K562 (cell line): ENCODE measurements at regions not wholly inside any gene's neighbourhood (a gene's known extent, or its start where the extent isn't known, plus 50 kb on each side); places are given as distances from the start of the nearest gene placed in this dataset.

Experiments used
- ATAC-seq: fragments of 200-7000 bp; cut with Tn5 transposase; 3 replicates; pipeline ENCODE4 v1.9.1; 2020; ENCODE audit warnings: moderate library complexity
- BruUV-seq: library from RNA; stranded (reverse); fragments of 400-500 nt; replicated peaks from 2 replicates; lab custom pipeline; 2021; lab: Mats Ljungman, UMichigan
- CTCF ChIA-PET: fragments of 300-600 bp; formaldehyde crosslinking; extraction: SDS; loops from one replicate; lab custom pipeline; 2021; ENCODE audit warnings: low intra/inter-chr PET ratio; lab: Yijun Ruan, JAX
- POLR2A ChIA-PET: fragments of 300-600, 350-650 bp; sonication (Branson Sonifier 250); formaldehyde crosslinking; extraction: SDS; loops from one replicate; lab custom pipeline; 2021; ENCODE audit warnings: antibody characterized with exemption, inconsistent platforms; lab: Yijun Ruan, JAX
- DNase-seq, 4 experiments: peaks; one replicate each; pipeline versions ENCODE4 v3.0.0 to v3.0.0-alpha.2; 2011 to 2018; ENCODE audit warnings: low spot score in 3 of 4, mixed read lengths in 3 of 4; ENCODE audit errors: extremely low read depth in 1 of 4
- FAIRE-seq: peaks from 2 replicates; lab custom pipeline; 2011; peaks lifted over from hg19 to GRCh38; lab: Jason Lieb, UNC
- H2AFZ ChIP-seq: 2 replicates; pipeline ENCODE4 v1.6.0; 2011; ENCODE audit warnings: low read depth, low read length, control low read depth, inconsistent platforms
- H3K27ac ChIP-seq: fragments of 200-600 bp; 3 replicates; pipeline ENCODE4 v1.8.0; 2011; ENCODE audit warnings: low read depth, mild to moderate bottlenecking, control low read depth, inconsistent platforms, low read length, moderate library complexity, mixed read lengths; ENCODE audit errors: extremely low read depth
- H3K27me3 ChIP-seq, 2 experiments: fragments of 300-600 bp in 1 of 2; 2 replicates in 1 of 2; 3 replicates in 1 of 2; pipeline versions ENCODE4 v1.6.0 to v1.8.0; 2011; ENCODE audit warnings: inconsistent platforms in 2 of 2, low read length in 2 of 2, mild to moderate bottlenecking in 1 of 2, mixed read lengths in 1 of 2, moderate library complexity in 1 of 2; ENCODE audit not compliant: control insufficient read depth in 2 of 2, insufficient read depth in 2 of 2
- H3K36me3 ChIP-seq: fragments of 300-600 bp; 3 replicates; pipeline ENCODE4 v1.8.0; 2011; ENCODE audit warnings: mild to moderate bottlenecking, low read length, inconsistent platforms; ENCODE audit not compliant: control insufficient read depth, insufficient read depth
- H3K4me1 ChIP-seq, 2 experiments: fragments of 200-600 bp in 1 of 2; replicated peaks in 1 of 2; 2 replicates in 1 of 2; 3 replicates in 1 of 2; pipeline versions ENCODE4 v1.5.1 to v1.8.0; 2011; ENCODE audit warnings: inconsistent platforms in 2 of 2, low read length in 2 of 2, mild to moderate bottlenecking in 1 of 2, mixed read lengths in 1 of 2, moderate library complexity in 1 of 2; ENCODE audit not compliant: control insufficient read depth in 2 of 2, insufficient read depth in 2 of 2
- H3K4me2 ChIP-seq: 2 replicates; pipeline ENCODE4 v1.6.1; 2011; ENCODE audit warnings: low read length, control low read depth, inconsistent platforms, mixed read lengths; ENCODE audit not compliant: insufficient read depth
- H3K4me3 ChIP-seq: fragments of 200-600 bp; sonication (generic), shearing (Covaris generic); 2 replicates; pipeline ENCODE4 v1.5.1; 2016; ENCODE audit warnings: control low read depth, inconsistent platforms
- H3K79me2 ChIP-seq: fragments of 200-600 bp; 3 replicates; pipeline ENCODE4 v1.8.0; 2011; ENCODE audit warnings: low read length, inconsistent platforms; ENCODE audit not compliant: control insufficient read depth, insufficient read depth
- H3K9ac ChIP-seq, 2 experiments: 2 replicates each; pipeline versions ENCODE4 v1.6.0 to v1.6.1; 2011; ENCODE audit warnings: low read depth in 2 of 2, low read length in 2 of 2, control low read depth in 1 of 2, inconsistent platforms in 1 of 2, mild to moderate bottlenecking in 1 of 2, mixed read lengths in 1 of 2; ENCODE audit not compliant: insufficient read depth in 1 of 2
- H3K9me1 ChIP-seq: one replicate; pipeline ENCODE4 v1.6.0; 2011; ENCODE audit warnings: inconsistent platforms, mild to moderate bottlenecking, low read length, moderate library complexity; ENCODE audit not compliant: control insufficient read depth, insufficient read depth
- H3K9me3 ChIP-seq: replicated peaks from 2 replicates; pipeline ENCODE4 v1.5.1; 2011; ENCODE audit warnings: low read depth, low read length, inconsistent platforms; ENCODE audit not compliant: control insufficient read depth, insufficient read depth
- H4K20me1 ChIP-seq: replicated peaks from 2 replicates; pipeline ENCODE4 v1.6.1; 2011; ENCODE audit warnings: low read length, inconsistent platforms, mixed read lengths; ENCODE audit not compliant: control insufficient read depth, insufficient read depth
- GTF2E2 ChIP-seq: fragments of 200-800 bp; sonication (Bioruptor generic); IDR thresholded peaks from 2 replicates; pipeline ENCODE4 v1.6.1; 2016; ENCODE audit warnings: missing genetic modification characterization, missing compliant biosample characterization
- JUNB ChIP-seq: fragments of 450-650 bp; formaldehyde crosslinking; conservative IDR thresholded peaks from 2 replicates; pipeline ENCODE4 v1.4.0; 2020; ENCODE audit warnings: mild to moderate bottlenecking
- NFE2L1 ChIP-seq: fragments of 450-650 bp; IDR thresholded peaks from 2 replicates; pipeline ENCODE4 v1.6.1; 2016; ENCODE audit warnings: missing genetic modification characterization, low read depth, mild to moderate bottlenecking, missing compliant biosample characterization, moderate library complexity, borderline replicate concordance
- TAF1 ChIP-seq: IDR thresholded peaks from 2 replicates; pipeline ENCODE4 v1.6.1; 2011; ENCODE audit warnings: mild to moderate bottlenecking, low read length, moderate library complexity; ENCODE audit not compliant: insufficient read depth, control insufficient read depth, severe bottlenecking; ENCODE audit errors: extremely low read depth
- TEAD1 ChIP-seq, 2 experiments: fragments of 450-650 bp in 1 of 2; sonication (generic) in 1 of 2; formaldehyde crosslinking; IDR thresholded peaks; 2 replicates each; pipeline versions ENCODE4 v1.4.0 to v1.8.0; 2020 to 2022; ENCODE audit warnings: mild to moderate bottlenecking in 2 of 2, missing genetic modification reagents in 1 of 2
- THRAP3 ChIP-seq: fragments of 450-650 bp; IDR thresholded peaks from 2 replicates; pipeline ENCODE4 v1.6.1; 2016; ENCODE audit warnings: mild to moderate bottlenecking, inconsistent platforms, borderline replicate concordance
- ZFPM2 ChIP-seq: fragments of 250-450 bp; sonication (Bioruptor Pico); IDR thresholded peaks from 2 replicates; pipeline ENCODE4 v1.5.1; 2022; ENCODE audit warnings: mild to moderate bottlenecking
- ZKSCAN8 ChIP-seq: fragments of 200-800 bp; sonication (Bioruptor generic); IDR thresholded peaks from 2 replicates; pipeline ENCODE4 v1.6.1; 2016; ENCODE audit warnings: missing genetic modification characterization, missing compliant biosample characterization
- WGBS: fragments of 100-300 bp; shearing (Covaris generic); methylation state at CpG from one replicate; pipeline ENCODE4 v1.1.6; 2016; ENCODE audit warnings: low coverage, mixed read lengths; ENCODE audit not compliant: insufficient coverage; ENCODE audit errors: missing lambda C conversion rate; 5-methylcytosine and 5-hydroxymethylcytosine counted together
- in situ Hi-C: fragments of 300-500 bp; cut with MboI; formaldehyde crosslinking; loops from 4 replicates; pipeline ENCODE4 v1.15.0; 2018; ENCODE audit warnings: inconsistent platforms, mixed read lengths
- intact Hi-C: fragments of 100-400 bp; cut with micrococcal nuclease; formaldehyde crosslinking; loops from 2 replicates; pipeline ENCODE4 v1.14.2; 2022
- TF ChIP-seq, protein P1 (sequence below): fragments of 250-450 bp; sonication (Bioruptor Pico); IDR thresholded peaks from 2 replicates; pipeline ENCODE4 v1.8.0; 2021; ENCODE audit warnings: moderate library complexity, mild to moderate bottlenecking, inconsistent platforms
- TF ChIP-seq, protein P2 (sequence below), 2 experiments: IDR thresholded peaks; 2 replicates each; pipeline ENCODE4 v1.6.1; 2011; ENCODE audit warnings: borderline replicate concordance in 1 of 2, control low read depth in 1 of 2, low read depth in 1 of 2, low read length in 1 of 2, mild to moderate bottlenecking in 1 of 2, mixed read lengths in 1 of 2, moderate library complexity in 1 of 2; ENCODE audit not compliant: insufficient read depth in 1 of 2, insufficient read length in 1 of 2, poor library complexity in 1 of 2, severe bottlenecking in 1 of 2; ENCODE audit errors: extremely low read depth in 1 of 2
- TF ChIP-seq, protein P3 (sequence below): sonication (generic); formaldehyde crosslinking; IDR thresholded peaks from 2 replicates; pipeline ENCODE4 v1.8.1; 2022; ENCODE audit warnings: missing genetic modification reagents
- TF ChIP-seq, protein P4 (sequence below): fragments of 450-650 bp; IDR thresholded peaks from 2 replicates; pipeline ENCODE4 v1.6.1; 2018; ENCODE audit warnings: mild to moderate bottlenecking, low read depth; ENCODE audit not compliant: partially characterized antibody
- TF ChIP-seq, protein P5 (sequence below): fragments of 250-450 bp; sonication (Bioruptor Pico); IDR thresholded peaks from 2 replicates; pipeline ENCODE4 v1.5.0; 2020; ENCODE audit warnings: mild to moderate bottlenecking

DNA sequence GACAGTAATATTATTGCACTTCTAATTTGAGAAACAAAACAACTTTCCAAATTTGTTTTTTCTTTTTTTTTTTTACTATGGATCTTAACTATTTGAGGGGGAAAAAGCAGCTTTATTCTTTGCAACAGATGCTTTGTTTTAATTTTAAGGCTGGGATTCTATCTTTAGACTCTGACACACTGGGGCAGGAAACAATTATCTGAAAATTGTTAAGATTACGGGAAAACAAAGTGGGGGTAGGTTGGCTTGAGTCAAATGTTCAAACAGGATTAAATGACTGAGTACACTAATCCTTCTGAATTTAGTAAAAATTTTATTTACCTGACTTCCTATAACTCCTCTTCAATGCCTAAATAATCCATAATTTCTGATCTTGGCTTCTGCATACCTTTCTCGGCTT is 543.2 kb downstream of the SLITRK6 start:
- ChIA-PET POLR2A (no interaction called here), CTCF (no interaction called here)
- DNase-seq (no peak), ATAC-seq (no peak), FAIRE-seq (no peak)
- no TSS peak for BruUV-seq
- no peak overlapping the region for H3K27ac ChIP-seq
- WGBS: 0% methylated on average over 1 of the region's 2 CpGs
- no peaks in the 10 kb centered on the region for H3K9me3 ChIP-seq
- no peak overlapping the region for H3K4me2 ChIP-seq
- no peaks in the 10 kb centered on the region for H3K79me2 ChIP-seq
- no peak overlapping the region for H2AFZ ChIP-seq
- intact Hi-C loops (no loop called here), in situ Hi-C loops (no loop called here)
- H3K4me1 ChIP-seq: no peaks in the 10 kb centered on the region
- no peak overlapping the region for H3K4me3 ChIP-seq
- H3K27me3 ChIP-seq: no peaks in the 10 kb centered on the region
- H3K36me3 ChIP-seq: no peaks in the 10 kb centered on the region
- H4K20me1 ChIP-seq: no peaks in the 10 kb centered on the region
- no peak overlapping the region for H3K9ac ChIP-seq
- no peaks in the 10 kb centered on the region for H3K9me1 ChIP-seq
- no peak for TF ChIP-seq TEAD1 (CRISPR knock-in tag; IDR thresholded peaks at IDR 0.05)
- TF ChIP-seq, protein P1, sequence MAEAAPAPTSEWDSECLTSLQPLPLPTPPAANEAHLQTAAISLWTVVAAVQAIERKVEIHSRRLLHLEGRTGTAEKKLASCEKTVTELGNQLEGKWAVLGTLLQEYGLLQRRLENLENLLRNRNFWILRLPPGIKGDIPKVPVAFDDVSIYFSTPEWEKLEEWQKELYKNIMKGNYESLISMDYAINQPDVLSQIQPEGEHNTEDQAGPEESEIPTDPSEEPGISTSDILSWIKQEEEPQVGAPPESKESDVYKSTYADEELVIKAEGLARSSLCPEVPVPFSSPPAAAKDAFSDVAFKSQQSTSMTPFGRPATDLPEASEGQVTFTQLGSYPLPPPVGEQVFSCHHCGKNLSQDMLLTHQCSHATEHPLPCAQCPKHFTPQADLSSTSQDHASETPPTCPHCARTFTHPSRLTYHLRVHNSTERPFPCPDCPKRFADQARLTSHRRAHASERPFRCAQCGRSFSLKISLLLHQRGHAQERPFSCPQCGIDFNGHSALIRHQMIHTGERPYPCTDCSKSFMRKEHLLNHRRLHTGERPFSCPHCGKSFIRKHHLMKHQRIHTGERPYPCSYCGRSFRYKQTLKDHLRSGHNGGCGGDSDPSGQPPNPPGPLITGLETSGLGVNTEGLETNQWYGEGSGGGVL (CRISPR knock-in tag): no peak
- no peak for TF ChIP-seq GTF2E2
- TF ChIP-seq THRAP3: no peak
- TF ChIP-seq, protein P2, sequence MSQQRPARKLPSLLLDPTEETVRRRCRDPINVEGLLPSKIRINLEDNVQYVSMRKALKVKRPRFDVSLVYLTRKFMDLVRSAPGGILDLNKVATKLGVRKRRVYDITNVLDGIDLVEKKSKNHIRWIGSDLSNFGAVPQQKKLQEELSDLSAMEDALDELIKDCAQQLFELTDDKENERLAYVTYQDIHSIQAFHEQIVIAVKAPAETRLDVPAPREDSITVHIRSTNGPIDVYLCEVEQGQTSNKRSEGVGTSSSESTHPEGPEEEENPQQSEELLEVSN (IDR thresholded peaks at IDR 0.05; ENCODE audit: borderline replicate concordance in 1 of 2, extremely low read depth in 1 of 2, insufficient read depth in 1 of 2, insufficient read length in 1 of 2, low read depth in 1 of 2, low read length in 1 of 2, poor library complexity in 1 of 2, severe bottlenecking in 1 of 2): no peak
- TF ChIP-seq, protein P3, sequence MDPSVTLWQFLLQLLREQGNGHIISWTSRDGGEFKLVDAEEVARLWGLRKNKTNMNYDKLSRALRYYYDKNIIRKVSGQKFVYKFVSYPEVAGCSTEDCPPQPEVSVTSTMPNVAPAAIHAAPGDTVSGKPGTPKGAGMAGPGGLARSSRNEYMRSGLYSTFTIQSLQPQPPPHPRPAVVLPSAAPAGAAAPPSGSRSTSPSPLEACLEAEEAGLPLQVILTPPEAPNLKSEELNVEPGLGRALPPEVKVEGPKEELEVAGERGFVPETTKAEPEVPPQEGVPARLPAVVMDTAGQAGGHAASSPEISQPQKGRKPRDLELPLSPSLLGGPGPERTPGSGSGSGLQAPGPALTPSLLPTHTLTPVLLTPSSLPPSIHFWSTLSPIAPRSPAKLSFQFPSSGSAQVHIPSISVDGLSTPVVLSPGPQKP (CRISPR knock-in tag): no peak
- no peak for TF ChIP-seq TAF1
- no peak for TF ChIP-seq JUNB (CRISPR knock-in tag)
- no peak for TF ChIP-seq ZKSCAN8 (CRISPR knock-in tag)
- TF ChIP-seq, protein P4, sequence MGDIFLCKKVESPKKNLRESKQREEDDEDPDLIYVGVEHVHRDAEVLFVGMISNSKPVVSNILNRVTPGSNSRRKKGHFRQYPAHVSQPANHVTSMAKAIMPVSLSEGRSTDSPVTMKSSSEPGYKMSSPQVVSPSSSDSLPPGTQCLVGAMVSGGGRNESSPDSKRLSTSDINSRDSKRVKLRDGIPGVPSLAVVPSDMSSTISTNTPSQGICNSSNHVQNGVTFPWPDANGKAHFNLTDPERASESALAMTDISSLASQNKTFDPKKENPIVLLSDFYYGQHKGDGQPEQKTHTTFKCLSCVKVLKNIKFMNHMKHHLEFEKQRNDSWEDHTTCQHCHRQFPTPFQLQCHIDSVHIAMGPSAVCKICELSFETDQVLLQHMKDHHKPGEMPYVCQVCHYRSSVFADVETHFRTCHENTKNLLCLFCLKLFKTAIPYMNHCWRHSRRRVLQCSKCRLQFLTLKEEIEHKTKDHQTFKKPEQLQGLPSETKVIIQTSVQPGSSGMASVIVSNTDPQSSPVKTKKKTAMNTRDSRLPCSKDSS: no peak
- no peak for TF ChIP-seq ZFPM2
- TF ChIP-seq, protein P5, sequence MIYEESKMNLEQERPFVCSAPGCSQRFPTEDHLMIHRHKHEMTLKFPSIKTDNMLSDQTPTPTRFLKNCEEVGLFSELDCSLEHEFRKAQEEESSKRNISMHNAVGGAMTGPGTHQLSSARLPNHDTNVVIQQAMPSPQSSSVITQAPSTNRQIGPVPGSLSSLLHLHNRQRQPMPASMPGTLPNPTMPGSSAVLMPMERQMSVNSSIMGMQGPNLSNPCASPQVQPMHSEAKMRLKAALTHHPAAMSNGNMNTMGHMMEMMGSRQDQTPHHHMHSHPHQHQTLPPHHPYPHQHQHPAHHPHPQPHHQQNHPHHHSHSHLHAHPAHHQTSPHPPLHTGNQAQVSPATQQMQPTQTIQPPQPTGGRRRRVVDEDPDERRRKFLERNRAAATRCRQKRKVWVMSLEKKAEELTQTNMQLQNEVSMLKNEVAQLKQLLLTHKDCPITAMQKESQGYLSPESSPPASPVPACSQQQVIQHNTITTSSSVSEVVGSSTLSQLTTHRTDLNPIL: no peak
- TF ChIP-seq NFE2L1: no peak
